Esophagus muscularis mucosa (tissue), 3 donors: ENCODE measurements at regions not wholly inside any gene's neighbourhood (a gene's known extent, or its start where the extent isn't known, plus 50 kb on each side); places are given as distances from the start of the nearest gene placed in this dataset.
"Not testable (repeated sequence)": the region's sequence is repeated elsewhere in the genome, so short reads cannot be mapped to it uniquely, and the experiment has no call there.

Experiments used
- CTCF ChIP-seq, 3 experiments: fragments of 200-600 bp in 2 of 3; fragments of 450-650 bp in 1 of 3; sonication (generic) in 2 of 3; IDR thresholded peaks; one replicate each; pipeline ENCODE4 v1.5.1; 2017 to 2019; ENCODE audit warnings: antibody characterized with exemption in 3 of 3, mild to moderate bottlenecking in 2 of 3, moderate library complexity in 1 of 3
- POLR2A ChIP-seq: fragments of 450-650 bp; IDR thresholded peaks from one replicate; pipeline ENCODE4 v1.6.1; 2017; ENCODE audit warnings: antibody characterized with exemption, moderate library complexity, mild to moderate bottlenecking, low read depth
- POLR2AphosphoS5 ChIP-seq, 2 donors: sonication (generic); formaldehyde crosslinking; IDR thresholded peaks; one replicate each; pipeline ENCODE4 v1.6.1; 2017; ENCODE audit warnings: antibody characterized with exemption in 2 of 2

- not testable (repeated sequence) for TF ChIP-seq POLR2A; CTCF (IDR thresholded peaks at IDR 0.05); POLR2AphosphoS5 (IDR thresholded peaks at IDR 0.05)
These were observed 1471.4 kb downstream of the SUCLG1 start for GRCh38 chr2:82987706-82988105.
